ENCODE measurements at regions not wholly inside any gene's neighbourhood (a gene's known extent, or its start where the extent isn't known, plus 50 kb on each side); places are given as distances from the start of the nearest gene placed in this dataset.

DNA sequence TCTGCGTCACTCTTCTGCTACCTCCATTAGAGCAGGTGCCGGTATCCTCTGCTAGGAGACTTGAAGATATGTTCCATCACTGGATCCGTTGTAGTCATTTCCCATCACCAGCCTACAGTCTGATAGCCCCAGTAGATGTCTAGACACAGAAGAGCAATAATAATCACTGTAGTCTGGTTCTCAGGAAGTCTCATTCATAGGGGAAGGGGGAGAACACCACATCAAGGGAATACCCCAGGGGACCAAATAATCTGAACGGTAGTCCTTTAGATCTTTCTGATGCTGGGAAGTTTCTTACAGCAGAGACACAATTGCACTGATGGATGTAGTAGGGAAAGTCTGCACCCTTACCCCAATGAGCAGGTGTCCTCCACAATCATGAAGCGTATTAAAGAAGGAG, 595.0 kb downstream of the EPHA3 start:
- no peak overlapping the region for H3K4me2 ChIP-seq (ENCODE audit: insufficient read depth in 1 of 2, low read depth in 2 of 2, low read length in 2 of 2)
- no peak overlapping the region for H3K14ac ChIP-seq (ENCODE audit: insufficient read length)
- no peaks in the 10 kb centered on the region for H3K27me3 ChIP-seq (replicated peaks in 1 of 4; ENCODE audit: control insufficient read depth in 3 of 4, extremely low read depth in 1 of 4, insufficient read depth in 3 of 4, low read length in 3 of 4)
- H3K18ac ChIP-seq (ENCODE audit: extremely low read depth, low read length), result no peak overlapping the region
- H3K36me3 ChIP-seq (ENCODE audit: control insufficient read depth in 2 of 4, insufficient read depth in 4 of 4, low read length in 3 of 4), result no peaks in the 10 kb centered on the region
- no peak overlapping the region for H2AK5ac ChIP-seq (ENCODE audit: low read depth, low read length)
- no peaks in the 10 kb centered on the region for H3K79me2 ChIP-seq (ENCODE audit: control insufficient read depth in 1 of 2, insufficient read depth in 2 of 2, low read length in 2 of 2)
- no peaks in the 10 kb centered on the region for H4K20me1 ChIP-seq (replicated peaks in 1 of 2; ENCODE audit: control insufficient read depth in 1 of 2, insufficient read depth in 2 of 2, low read length in 2 of 2)
- H3K23ac ChIP-seq (ENCODE audit: insufficient read length), result no peak overlapping the region
- H2BK20ac ChIP-seq (ENCODE audit: low read length), result no peak overlapping the region
- POLR2A ChIA-PET (ENCODE audit: partially characterized antibody), result no interaction called here
- H2BK15ac ChIP-seq (ENCODE audit: low read length), result no peak overlapping the region
- no peak overlapping the region for H2BK5ac ChIP-seq (ENCODE audit: low read depth, low read length)
- H2BK12ac ChIP-seq (ENCODE audit: low read depth, low read length), result no peak overlapping the region
- TF ChIP-seq NANOG (IDR thresholded peaks at IDR 0.05; ENCODE audit: insufficient read depth, low read depth, low read length, poor library complexity, severe bottlenecking) (no peak), CBX8 (IDR thresholded peaks at IDR 0.05; ENCODE audit: borderline replicate concordance, low read depth, low read length) (no peak), NRF1 (IDR thresholded peaks at IDR 0.05; ENCODE audit: low read depth, low read length) (no peak), ASH2L (IDR thresholded peaks at IDR 0.05; ENCODE audit: low read length) (no peak), POLR2A (IDR thresholded peaks at IDR 0.05; ENCODE audit: control extremely low read depth in 1 of 2, low read depth in 2 of 2, low read length in 2 of 2) (no peak), SP4 (IDR thresholded peaks at IDR 0.05; ENCODE audit: low read length) (no peak), E2F6 (IDR thresholded peaks at IDR 0.05) (no peak), MAFK (IDR thresholded peaks at IDR 0.05; ENCODE audit: low read depth, low read length) (no peak), RBBP5 (IDR thresholded peaks at IDR 0.05; ENCODE audit: borderline replicate concordance, low read depth, low read length) (no peak)
- CTCF ChIA-PET (ENCODE audit: partially characterized antibody), result no interaction called here
- H4K91ac ChIP-seq (replicated peaks; ENCODE audit: insufficient read length, low read length), result no peak overlapping the region
- no peak overlapping the region for H2BK120ac ChIP-seq (replicated peaks; ENCODE audit: low read depth, low read length)
- no peak for DNase-seq (ENCODE audit: low read depth in 1 of 2, low spot score in 2 of 2)
- H3K23me2 ChIP-seq (ENCODE audit: low read depth, low read length), result no peaks in the 10 kb centered on the region
- no peak overlapping the region for H3K27ac ChIP-seq (ENCODE audit: low read depth, low read length)
- H3K4me1 ChIP-seq (replicated peaks in 1 of 4; ENCODE audit: control insufficient read depth in 3 of 4, insufficient read depth in 4 of 4, low read length in 3 of 4), result no peaks in the 10 kb centered on the region
- no peak overlapping the region for H2AFZ ChIP-seq (ENCODE audit: low read length)
- H3K9ac ChIP-seq (replicated peaks in 1 of 4; ENCODE audit: extremely low read depth in 1 of 4, low read depth in 3 of 4, low read length in 3 of 4), result no peak overlapping the region
- H3K4me3 ChIP-seq (ENCODE audit: extremely low read depth in 1 of 4, insufficient read depth in 2 of 4, low read depth in 3 of 4, low read length in 4 of 4), result no peak overlapping the region
- no peak overlapping the region for H3K4ac ChIP-seq (replicated peaks; ENCODE audit: insufficient read length, low read depth, low read length)
- H3K9me3 ChIP-seq (ENCODE audit: insufficient read depth in 2 of 2, low read depth in 1 of 2, low read length in 1 of 2), result peaks cover 4 to 7% of the 10 kb centered on the region in 2 experiments; a peak in 3 of 4 replicates
- 90% methylated on average over 5 of the region's 5 CpGs; no CpG with 5 or more reads in 1 of the 2 experiments for WGBS, 2 experiments (ENCODE audit: extremely low coverage in 1 of 2, insufficient coverage in 1 of 2, insufficient read length in 1 of 2, insufficient replicate concordance in 2 of 2, low coverage in 1 of 2, low lambda C conversion rate in 2 of 2, missing lambda C conversion rate in 1 of 2)
- H4K5ac ChIP-seq (ENCODE audit: insufficient read length, low read depth, low read length), result no peak overlapping the region
- H3K56ac ChIP-seq (replicated peaks; ENCODE audit: insufficient read length, low read depth, low read length), result no peak overlapping the region
- no peaks in the 10 kb centered on the region for H3K79me1 ChIP-seq (ENCODE audit: low read depth, low read length)
- no peak overlapping the region for H4K8ac ChIP-seq (ENCODE audit: extremely low read depth, insufficient read depth, low read length)
- FAIRE-seq, result no peak

Measured in H1 (cell line).